Skin epidermis (tissue), 12 donors: ENCODE measurements at regions not wholly inside any gene's neighbourhood (a gene's known extent, or its start where the extent isn't known, plus 50 kb on each side); places are given as distances from the start of the nearest gene placed in this dataset.

Experiments used
- H3K27ac ChIP-seq, 21 experiments: fragments of 200-600 bp; sonication (generic) in 11 of 21; one replicate each; pipeline ENCODE4 v1.5.0; 2020; ENCODE audit warnings: mild to moderate bottlenecking in 3 of 21, inconsistent platforms in 2 of 21, moderate library complexity in 2 of 21
- H3K4me3 ChIP-seq, 7 experiments: fragments of 200-600 bp; sonication (generic) in 2 of 7; one replicate each; pipeline ENCODE4 v1.5.0; 2020; ENCODE audit warnings: inconsistent platforms in 2 of 7, mild to moderate bottlenecking in 2 of 7, moderate library complexity in 1 of 7

DNA sequence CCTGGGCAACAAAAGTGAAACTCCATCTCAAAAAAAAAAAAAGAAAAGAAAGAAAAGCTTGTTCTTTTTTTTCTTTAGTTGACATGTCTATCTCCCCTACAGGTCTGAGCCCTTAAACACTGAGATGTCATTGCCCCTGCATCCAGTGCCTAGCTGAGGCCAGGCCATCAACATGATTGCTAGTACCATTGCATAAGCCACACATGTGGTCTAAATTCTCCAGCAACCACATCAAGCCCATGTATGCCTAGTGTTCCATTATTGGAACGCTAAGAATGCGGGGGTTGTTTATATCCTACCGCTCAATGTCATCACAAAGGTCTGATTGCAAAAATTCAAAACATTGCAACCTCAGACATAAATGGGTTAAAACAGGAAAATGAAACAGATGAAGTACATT, 62.7 kb downstream of the NPTX2 start:
- Histone ChIP-seq H3K27ac (no peak overlapping the region), H3K4me3 (no peak overlapping the region)

DNA sequence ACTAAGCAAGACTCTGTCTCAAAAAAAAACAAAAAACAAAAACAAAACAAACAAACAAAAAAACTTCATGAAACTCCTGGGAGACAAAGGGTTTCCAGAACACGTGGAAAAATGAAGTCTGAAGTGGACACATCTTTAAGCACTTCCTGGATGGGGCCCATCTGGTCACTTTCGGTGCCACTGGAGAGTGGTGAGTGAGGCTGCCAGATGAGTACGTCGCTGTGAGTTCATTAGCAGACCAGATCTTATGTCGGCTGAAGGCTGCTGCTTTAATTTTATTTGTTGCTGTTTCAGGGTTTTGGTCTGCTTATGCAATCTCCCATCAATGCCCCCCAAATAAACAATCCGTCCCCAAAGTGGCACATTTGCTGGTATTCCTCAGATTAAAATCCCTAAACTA, 64.4 kb downstream of the NPTX2 start:
- Histone ChIP-seq H3K27ac (no peak overlapping the region), H3K4me3 (no peak overlapping the region)

DNA sequence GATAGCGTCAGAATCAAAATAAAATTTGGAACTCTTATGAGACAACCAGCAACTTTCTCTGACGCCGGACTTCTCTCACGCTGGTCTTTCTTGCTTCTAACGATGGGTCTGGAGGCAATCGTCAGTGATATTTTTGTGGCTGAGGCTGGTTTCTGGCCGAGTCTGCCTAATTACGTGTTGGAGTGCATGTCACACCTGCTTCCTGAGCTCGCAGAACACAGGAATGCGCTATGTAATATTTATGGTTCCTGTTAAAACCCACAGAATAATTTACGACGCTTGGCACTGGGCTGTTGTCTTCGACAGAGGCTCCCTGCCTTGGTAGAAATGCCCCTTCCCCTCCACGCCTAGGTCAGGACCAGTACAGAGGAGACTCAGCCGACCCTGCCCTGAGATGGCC, 64.9 kb downstream of the NPTX2 start:
- no peak overlapping the region for H3K27ac ChIP-seq

DNA sequence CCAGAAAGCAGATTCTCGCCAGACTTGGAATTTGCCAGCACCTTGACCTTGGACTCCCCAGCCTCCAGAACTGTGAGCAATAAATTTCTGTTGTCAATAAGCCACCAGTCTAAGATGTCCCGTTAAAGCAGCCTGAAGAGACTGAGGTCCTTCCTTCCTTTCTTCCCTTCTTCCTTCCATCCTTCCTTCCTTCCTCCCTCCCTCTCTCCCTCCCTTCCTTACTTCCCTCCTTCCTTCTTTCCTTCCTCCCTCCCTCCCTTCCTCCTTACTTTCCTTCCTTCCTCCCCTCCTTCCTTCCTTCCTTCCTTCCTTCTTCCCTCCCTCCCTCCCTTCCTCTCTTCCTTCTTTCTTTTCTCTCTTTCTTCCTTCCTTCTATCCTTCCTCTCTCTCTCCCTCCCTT, 66.4 kb downstream of the NPTX2 start:
- no peak overlapping the region for H3K4me3 ChIP-seq
- H3K27ac ChIP-seq, result no peak overlapping the region

More for the DNA sequence above, 64.9 kb downstream of the NPTX2 start:
- no peak overlapping the region for H3K4me3 ChIP-seq

DNA sequence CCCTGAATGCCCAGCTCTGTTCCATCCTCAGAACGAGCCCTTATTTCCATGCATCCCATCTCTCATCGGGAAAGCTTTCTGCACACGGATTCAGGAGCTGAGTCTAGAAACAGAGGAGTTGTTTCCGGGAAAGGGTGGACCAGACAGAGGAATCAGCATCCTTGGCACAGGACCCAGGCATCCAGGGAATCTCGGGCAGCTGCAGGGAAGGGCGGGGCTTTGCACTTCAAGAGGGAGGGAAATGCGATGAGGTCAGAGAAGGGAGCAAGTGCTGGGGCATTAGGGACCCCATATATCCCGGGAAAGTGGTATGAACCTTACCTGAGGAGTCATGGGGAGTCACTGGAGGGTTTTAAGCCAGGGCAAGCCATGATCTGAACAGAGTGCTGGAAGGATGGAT, 68.5 kb downstream of the NPTX2 start:
- Histone ChIP-seq H3K4me3 (no peak overlapping the region), H3K27ac (no peak overlapping the region)

DNA sequence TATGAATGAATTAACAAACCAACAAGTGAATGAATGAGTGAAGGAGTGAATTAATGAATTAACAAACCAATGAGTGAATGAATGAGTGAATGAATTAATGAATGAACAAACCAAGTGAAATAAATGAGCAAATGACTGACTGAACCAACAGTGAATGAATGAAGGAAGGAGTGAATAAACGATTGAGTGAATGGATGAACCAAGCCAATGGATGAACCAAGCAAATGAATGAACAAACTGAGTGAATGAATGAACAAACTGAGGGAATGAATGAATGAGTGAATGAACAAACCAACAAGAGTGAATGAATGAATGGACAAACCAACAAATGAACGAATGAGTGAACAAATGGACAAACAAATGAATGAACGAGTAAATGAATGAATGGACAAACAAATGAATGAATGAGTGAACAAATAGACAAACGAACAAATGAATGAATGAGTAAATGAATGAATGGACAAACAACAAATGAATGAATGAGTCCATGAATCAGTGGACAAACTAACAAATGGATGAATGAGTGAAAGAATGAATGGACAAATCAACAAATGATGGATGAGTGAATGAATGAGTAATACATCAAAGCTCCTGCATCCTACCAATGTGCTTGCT, 69.5 kb downstream of the NPTX2 start:
- no peak overlapping the region for H3K4me3 ChIP-seq

DNA sequence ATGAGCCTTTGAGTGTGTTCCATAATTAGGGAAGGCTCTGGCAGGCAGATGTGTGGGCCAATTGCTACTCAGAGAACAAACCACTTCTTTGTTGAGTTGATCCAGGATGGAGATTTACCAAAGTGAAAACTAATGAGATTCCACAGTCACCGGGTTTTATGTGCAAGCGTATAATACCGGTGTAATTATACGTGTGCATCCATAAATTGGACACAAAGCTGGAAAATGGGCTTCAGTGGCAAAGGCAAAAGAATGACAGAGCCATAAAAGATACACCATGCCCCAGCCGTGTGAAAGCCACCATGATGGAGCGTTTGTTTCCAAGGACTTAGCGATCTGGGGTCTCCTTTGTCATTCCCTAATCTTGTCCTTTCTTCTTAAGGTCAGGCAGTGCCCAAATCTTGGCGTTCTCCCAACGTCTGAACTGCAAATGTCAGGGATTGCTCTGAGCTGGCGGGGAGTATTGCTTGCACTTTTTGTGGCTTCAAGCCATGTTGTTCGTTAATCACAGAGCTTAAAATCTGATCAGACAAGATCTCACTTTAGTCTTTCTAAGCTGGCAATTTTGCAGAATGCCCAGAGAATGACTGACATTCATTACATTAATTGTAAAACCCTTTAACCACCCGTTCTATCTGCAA, 70.1 kb downstream of the NPTX2 start:
- Histone ChIP-seq H3K27ac (no peak overlapping the region), H3K4me3 (no peak overlapping the region)

More for the DNA sequence above, 69.5 kb downstream of the NPTX2 start:
- H3K27ac ChIP-seq, result no peak overlapping the region

DNA sequence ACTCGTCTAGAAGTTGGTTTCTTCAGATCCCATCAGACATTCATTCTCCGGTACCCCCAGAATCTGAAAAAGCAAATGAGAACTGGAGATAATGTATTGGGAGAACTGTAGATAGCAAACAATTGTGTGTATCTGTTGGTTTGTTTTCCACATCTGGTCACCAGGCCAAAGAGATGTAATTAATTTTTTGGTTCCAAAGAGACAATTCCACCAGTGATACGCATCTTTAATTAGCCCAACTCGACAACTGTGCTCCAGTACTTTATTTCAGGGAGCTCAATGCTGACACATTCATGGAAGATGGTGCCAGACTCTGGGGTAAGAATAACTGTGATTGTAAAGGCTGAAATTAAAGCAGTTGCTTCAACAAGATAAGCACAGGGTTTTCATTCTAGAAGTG, 74.5 kb downstream of the NPTX2 start:
- no peak overlapping the region for H3K4me3 ChIP-seq
- H3K27ac ChIP-seq, result no peak overlapping the region

DNA sequence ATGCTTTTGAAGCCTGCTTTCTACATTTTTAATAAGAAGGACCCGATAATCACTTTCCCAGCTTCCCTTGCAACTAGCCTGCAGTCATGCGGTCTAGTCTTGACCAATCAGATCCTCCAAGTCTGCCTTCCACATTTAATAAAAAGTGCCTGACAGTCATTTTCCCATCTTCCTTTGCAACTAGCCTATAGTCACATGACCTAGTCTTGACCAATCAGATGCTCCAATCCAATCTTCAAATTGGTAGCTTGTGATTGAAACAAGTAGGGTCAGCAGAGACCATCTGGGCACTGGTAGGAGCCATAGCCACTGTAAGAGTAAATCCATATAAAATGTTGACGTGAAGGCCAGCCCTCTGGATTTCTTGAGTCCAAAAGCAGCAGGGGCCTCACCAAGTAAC, 80.0 kb downstream of the NPTX2 start:
- H3K27ac ChIP-seq, result no peak overlapping the region
- no peak overlapping the region for H3K4me3 ChIP-seq

DNA sequence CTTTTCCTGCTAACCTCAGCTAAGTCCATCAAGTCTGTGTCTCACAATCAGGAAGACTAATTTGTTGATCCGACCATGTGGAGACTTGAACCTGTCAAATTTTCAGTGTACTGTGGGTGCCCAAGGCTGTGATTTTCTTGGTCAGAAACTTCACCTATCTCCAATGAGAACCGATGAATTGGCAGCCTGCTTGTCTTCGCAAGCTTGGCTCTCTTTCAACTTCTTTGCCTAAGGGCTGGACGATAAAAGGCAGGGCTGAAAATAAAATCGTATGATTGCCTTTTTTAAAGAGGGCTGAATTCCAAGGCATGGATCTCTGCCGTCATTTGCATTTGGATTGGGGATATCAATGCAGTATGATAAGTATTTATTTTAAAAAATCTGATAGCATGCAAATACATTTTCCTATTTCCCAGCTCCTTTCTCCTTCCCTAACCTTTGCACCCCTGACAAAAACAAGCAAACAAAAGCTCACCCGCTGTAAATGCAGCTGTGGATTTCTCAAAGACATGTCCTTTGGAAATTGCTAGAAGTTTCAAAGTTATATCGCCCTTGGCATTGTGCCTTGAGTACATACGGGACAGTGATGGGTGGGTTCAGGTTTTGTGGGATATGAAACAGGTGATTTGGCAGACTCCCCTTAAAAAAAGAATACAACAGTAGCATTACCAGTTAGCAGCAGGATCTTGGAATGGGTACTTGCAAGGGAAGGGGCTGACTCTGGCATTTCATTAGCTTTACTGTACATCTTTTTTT, 80.6 kb downstream of the NPTX2 start:
- H3K27ac ChIP-seq, result no peak overlapping the region
- no peak overlapping the region for H3K4me3 ChIP-seq

DNA sequence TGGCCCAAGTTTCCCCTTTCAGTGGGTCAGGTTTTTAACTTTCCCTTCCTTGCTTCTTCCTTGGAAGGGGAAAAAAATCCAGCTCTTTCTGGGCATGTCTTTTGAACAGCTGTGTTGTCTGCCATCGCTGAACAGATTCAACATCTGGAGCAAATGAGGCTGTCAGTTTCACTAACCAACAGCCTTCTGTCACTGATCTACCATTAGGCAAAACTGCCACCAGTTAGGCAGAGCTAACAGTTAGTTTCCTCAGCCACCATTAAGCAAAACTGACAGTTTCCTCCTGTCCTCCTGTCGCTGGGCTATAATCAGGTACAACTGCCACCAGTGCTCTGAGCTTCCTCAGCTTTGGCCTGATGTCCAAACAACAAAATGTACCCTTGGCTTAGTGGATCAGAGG, 81.9 kb downstream of the NPTX2 start:
- no peak overlapping the region for H3K27ac ChIP-seq
- no peak overlapping the region for H3K4me3 ChIP-seq

DNA sequence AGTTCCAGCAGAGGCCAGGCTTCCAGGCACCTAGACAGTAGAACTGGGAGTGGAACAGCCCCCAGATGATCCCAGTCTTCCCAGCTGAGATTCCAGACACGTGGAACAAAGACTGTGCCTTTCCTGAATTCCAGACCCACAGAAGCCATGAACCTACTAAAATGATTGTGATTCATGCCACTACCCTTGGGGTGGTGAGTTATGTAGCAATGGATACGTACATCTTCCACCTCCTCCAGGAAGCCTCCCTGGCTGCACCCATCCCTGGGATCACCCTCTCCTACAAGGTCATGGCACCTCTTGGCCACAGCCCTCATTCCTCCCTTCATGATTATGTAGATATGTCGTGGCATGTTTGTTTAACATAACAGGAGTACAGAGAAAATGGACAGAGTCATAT, 83.4 kb downstream of the NPTX2 start:
- no peak overlapping the region for H3K4me3 ChIP-seq
- H3K27ac ChIP-seq, result no peak overlapping the region

DNA sequence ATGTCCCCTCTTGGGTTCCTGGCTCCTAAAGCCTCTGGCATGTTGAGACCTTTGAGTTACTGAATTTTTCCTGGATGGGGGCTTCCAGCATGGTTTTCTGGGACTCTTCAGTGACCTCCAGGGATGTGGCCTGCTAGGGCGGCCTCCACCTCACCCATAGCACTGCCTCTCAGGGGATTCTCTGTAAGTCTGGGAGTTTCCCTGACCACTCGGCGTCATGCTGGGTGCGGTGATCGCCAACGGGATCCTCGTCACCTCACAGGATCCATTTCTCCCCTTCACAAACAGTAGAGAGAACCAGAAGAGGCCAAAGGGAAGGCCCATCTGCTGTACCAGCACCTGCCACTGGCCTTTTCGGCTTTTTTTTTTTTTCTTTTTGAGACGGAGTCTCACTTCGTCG, 84.3 kb downstream of the NPTX2 start:
- Histone ChIP-seq H3K27ac (no peak overlapping the region), H3K4me3 (no peak overlapping the region)

DNA sequence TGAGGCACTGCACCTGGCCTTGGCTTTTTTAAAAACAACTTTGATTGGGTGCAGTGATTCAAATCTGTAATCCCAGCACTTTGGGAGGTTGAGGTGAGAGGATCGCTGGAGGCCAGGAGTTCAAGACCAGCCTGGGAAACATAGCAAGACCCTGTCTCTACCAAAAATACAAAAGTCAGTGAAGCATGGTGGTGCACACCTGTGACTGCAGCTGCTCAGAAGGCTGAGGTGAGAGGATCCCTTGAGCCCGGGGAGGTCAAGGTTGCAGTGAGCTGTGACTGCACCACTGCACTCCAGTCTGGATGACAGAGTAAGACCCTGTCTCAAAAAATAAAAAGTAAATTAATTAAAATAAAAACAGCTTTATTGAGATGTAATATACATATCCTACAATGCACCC, 84.9 kb downstream of the NPTX2 start:
- Histone ChIP-seq H3K27ac (no peak overlapping the region), H3K4me3 (no peak overlapping the region)

DNA sequence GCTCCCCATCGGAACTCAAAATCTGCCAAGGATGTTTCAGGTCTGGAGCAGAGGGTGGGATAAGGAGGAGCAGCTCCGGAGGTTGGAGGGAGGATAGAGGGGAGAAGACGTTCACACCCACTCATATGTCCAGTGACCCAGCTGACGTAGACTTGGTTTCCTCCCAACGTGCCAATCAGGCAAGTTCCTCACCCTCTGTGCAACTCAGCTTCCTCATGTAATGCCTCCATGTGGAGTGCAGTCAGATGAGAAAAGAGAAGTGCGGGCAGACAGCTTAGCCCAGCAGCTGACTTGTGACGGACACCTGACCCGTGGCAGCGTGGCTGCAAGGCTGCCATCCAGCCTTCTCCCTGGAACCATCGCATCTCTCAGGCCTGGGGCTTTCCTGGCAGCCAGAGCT, 86.8 kb downstream of the NPTX2 start:
- Histone ChIP-seq H3K4me3 (no peak overlapping the region), H3K27ac (no peak overlapping the region)

DNA sequence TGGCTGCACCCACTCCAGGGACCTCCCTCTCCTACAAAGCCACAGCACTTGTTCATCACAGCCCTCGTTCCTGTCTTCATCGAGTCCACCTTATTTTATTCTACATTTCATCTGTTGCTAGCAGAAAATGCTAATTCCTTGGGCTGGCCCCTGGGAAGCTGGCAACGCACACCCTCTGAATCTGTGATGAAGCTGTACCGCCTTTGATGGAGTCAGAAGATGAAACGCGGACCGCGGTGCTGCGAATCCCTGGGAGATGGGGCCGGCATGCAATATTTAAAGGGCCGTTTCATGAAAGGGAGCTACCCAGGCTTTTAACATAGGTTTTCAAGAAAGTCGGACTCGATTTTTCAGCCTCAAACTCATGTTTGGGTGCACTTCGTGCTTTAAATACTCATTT, 88.5 kb downstream of the NPTX2 start:
- Histone ChIP-seq H3K27ac (no peak overlapping the region), H3K4me3 (no peak overlapping the region)

DNA sequence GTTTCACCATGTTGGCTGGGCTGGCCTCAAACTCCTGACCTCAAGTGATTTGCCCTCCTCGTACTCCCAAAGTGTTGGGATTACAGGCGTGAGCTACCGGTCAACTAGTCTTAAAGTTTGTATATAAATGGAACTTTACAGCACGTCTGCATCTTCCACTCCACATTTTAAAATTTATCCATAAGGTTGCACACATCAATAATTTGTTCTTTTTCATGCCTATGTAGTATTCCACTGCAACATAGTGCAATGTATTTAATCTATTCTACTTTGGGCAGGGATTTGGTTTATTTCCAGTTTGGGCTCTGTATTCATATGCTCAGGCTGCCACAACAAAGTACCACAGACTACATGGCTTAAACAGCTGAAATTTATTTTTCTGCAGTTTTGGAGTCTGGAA, 90.0 kb downstream of the NPTX2 start:
- Histone ChIP-seq H3K27ac (no peak overlapping the region), H3K4me3 (no peak overlapping the region)

DNA sequence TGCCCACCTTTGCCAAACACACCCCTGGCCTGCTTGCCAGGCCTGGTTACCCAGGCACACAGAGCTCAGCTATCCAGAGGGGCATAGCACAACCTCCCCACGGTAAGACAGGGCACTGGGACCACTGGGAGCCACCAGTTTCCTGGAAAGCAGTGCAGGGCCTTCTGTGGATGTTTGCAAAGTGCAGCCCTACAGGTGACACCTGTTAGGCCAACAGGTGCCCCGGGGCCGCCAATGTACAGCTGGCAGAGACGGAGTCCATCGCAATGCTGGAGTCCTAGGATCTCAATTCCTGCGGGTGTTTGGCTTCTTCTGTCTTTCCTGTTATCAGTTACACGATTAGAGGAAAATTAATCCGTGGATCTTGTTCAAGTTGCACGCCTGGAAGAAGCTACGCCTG, 94.9 kb downstream of the NPTX2 start:
- Histone ChIP-seq H3K4me3 (no peak overlapping the region), H3K27ac (no peak overlapping the region)

DNA sequence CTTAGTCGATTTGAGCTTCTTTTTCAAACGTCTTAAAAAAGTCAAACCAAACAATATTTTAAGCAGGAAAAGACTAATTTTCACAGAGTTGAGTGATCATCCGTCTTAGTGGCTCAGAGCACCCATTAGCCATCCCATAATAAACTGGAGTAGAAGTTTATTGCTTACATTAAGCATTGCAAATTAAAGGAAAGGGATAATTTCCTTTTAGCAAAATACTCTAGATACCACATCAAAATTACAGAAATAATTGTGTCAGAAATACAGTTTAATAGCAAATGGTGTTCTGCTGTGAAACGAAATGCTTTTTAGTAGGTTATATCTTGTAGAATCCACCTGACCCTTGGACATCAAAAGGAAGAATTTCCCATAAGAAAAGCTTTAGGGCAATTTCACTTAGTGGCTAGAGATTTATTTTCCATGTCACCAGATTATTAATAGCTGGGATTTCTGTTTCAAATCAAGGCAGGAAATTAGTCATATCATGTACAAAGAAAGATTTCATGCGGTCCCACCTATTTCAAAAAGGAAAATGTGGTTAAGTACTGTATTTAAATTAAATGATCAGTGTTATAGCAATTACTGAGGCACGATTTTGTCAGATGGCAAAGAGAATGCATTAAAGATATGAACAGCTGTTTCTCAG, 96.2 kb downstream of the NPTX2 start:
- Histone ChIP-seq H3K4me3 (no peak overlapping the region), H3K27ac (no peak overlapping the region)

DNA sequence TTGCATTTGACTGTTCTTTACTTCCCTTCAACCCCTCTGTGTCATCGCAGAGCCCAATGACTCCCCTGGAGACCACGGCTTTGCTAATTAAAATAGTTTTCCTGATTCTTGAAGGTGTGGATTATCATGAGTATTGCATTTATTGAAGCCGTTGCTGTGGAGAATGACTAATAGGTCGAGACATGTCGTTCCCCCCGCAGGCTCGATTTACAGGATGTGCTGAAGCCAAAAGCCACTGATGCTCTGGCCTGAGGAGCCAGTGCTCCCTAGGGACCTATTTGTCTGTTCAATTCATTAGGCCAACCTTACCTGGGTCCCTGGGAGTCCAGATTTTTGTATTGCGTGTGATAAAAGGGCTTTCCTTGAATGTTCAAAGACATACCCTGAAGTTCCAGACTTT, 102.3 kb downstream of the NPTX2 start:
- no peak overlapping the region for H3K27ac ChIP-seq
- no peak overlapping the region for H3K4me3 ChIP-seq

DNA sequence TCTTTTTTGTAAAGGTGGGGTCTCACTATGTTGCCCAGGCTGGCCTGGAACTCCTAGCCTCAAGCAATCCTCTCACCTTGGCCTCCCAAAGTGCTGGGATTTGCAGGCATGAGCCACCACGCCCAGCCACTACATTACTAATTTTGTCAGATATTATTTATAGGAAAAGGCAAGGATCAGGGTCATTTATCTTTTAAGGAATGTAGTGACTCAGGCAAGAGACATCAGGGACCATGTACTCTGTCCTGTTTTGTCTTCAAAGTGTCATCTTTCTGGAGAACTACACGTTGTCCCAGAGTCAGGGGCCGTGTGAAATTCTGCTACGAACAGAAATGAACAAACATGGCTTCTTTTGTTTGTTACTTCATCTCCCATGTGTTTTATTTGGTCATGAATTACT, 105.3 kb downstream of the NPTX2 start:
- no peak overlapping the region for H3K27ac ChIP-seq
- H3K4me3 ChIP-seq, result no peak overlapping the region
